Upper lobe of left lung (tissue), 4 donors: ENCODE measurements at regions not wholly inside any gene's neighbourhood (a gene's known extent, or its start where the extent isn't known, plus 50 kb on each side); places are given as distances from the start of the nearest gene placed in this dataset.

Experiments
- CTCF ChIP-seq, 6 experiments: fragments of 450-650 bp in 4 of 6; fragments of 200-600 bp in 2 of 6; sonication (generic) in 2 of 6; IDR thresholded peaks; one replicate each; pipeline ENCODE4 v1.5.1; 2016 to 2019; ENCODE audit warnings: antibody characterized with exemption in 6 of 6
- EP300 ChIP-seq, 4 donors: sonication (generic); formaldehyde crosslinking; IDR thresholded peaks; one replicate each; pipeline ENCODE4 v1.5.1; 2017; ENCODE audit warnings: antibody characterized with exemption in 4 of 4, control low read depth in 2 of 4
- POLR2A ChIP-seq, 4 donors: fragments of 450-650 bp; IDR thresholded peaks; one replicate each; pipeline ENCODE4 v1.5.1; 2016 to 2017; ENCODE audit warnings: antibody characterized with exemption in 4 of 4, mild to moderate bottlenecking in 2 of 4
- POLR2AphosphoS5 ChIP-seq, 2 donors: sonication (generic); formaldehyde crosslinking; IDR thresholded peaks; one replicate each; pipeline ENCODE4 v1.5.1; 2017; ENCODE audit warnings: antibody characterized with exemption in 2 of 2

GRCh38 chr9:92187989-92188714 is 72.9 kb upstream of the SPTLC1 start:
- no peak for TF ChIP-seq CTCF (IDR thresholded peaks at IDR 0.05)
- no peak for TF ChIP-seq POLR2A (IDR thresholded peaks at IDR 0.05)
- TF ChIP-seq POLR2AphosphoS5 (IDR thresholded peaks at IDR 0.05) = no peak
- TF ChIP-seq EP300 (IDR thresholded peaks at IDR 0.05) = no peak
